SK-N-SH treated with all-trans-retinoic acid at 6 μM for 48 hours (cell line): ENCODE measurements at regions not wholly inside any gene's neighbourhood (a gene's known extent, or its start where the extent isn't known, plus 50 kb on each side); places are given as distances from the start of the nearest gene placed in this dataset.

Experiments
- ARNTL ChIP-seq: fragments of 450-650 bp; formaldehyde crosslinking; IDR thresholded peaks from 2 replicates; pipeline ENCODE4 v1.5.0; 2020; ENCODE audit warnings: low read depth, mild to moderate bottlenecking, moderate library complexity, borderline replicate concordance
- CSDC2 ChIP-seq: fragments of 250-450 bp; sonication (Bioruptor Pico); IDR thresholded peaks from 2 replicates; pipeline ENCODE4 v1.5.0; 2020; ENCODE audit warnings: mild to moderate bottlenecking, moderate library complexity
- CSRNP3 ChIP-seq: fragments of 250-450 bp; sonication (Bioruptor Pico); IDR thresholded peaks from 2 replicates; pipeline ENCODE4 v1.5.1; 2021; ENCODE audit warnings: mild to moderate bottlenecking, moderate library complexity
- ESRRG ChIP-seq: fragments of 250-450 bp; sonication (Bioruptor Pico); IDR thresholded peaks from 2 replicates; pipeline ENCODE4 v1.6.1; 2021; ENCODE audit warnings: mild to moderate bottlenecking
- PATZ1 ChIP-seq: fragments of 250-450 bp; sonication (Bioruptor Pico); IDR thresholded peaks from 2 replicates; pipeline ENCODE4 v1.8.0; 2020; ENCODE audit warnings: mild to moderate bottlenecking, moderate library complexity, borderline replicate concordance
- POU6F1 ChIP-seq: fragments of 250-450 bp; sonication (Bioruptor Pico); IDR thresholded peaks from 2 replicates; pipeline ENCODE4 v1.8.0; 2021; ENCODE audit warnings: low read depth, mild to moderate bottlenecking, moderate library complexity, borderline replicate concordance
- PPARA ChIP-seq: fragments of 250-450 bp; sonication (Bioruptor Pico); IDR thresholded peaks from 2 replicates; pipeline ENCODE4 v1.5.0; 2020; ENCODE audit warnings: mild to moderate bottlenecking, borderline replicate concordance
- RARB ChIP-seq: fragments of 250-450 bp; sonication (Bioruptor Pico); IDR thresholded peaks from 2 replicates; pipeline ENCODE4 v1.8.0; 2021; ENCODE audit warnings: mild to moderate bottlenecking, moderate library complexity
- TCF4 ChIP-seq: fragments of 250-450 bp; sonication (Bioruptor Pico); IDR thresholded peaks from 2 replicates; pipeline ENCODE4 v1.8.0; 2021; ENCODE audit warnings: mild to moderate bottlenecking, moderate library complexity, borderline replicate concordance
- ZC3H10 ChIP-seq: fragments of 250-450 bp; sonication (Bioruptor Pico); IDR thresholded peaks from 2 replicates; pipeline ENCODE4 v1.5.1; 2021; ENCODE audit warnings: mild to moderate bottlenecking, moderate library complexity
- ZNF565 ChIP-seq: fragments of 450-650 bp; formaldehyde crosslinking; conservative IDR thresholded peaks from 2 replicates; pipeline ENCODE4 v1.5.0; 2020; ENCODE audit warnings: low read depth, mild to moderate bottlenecking, moderate library complexity
- ZNF8 ChIP-seq: fragments of 450-650 bp; formaldehyde crosslinking; IDR thresholded peaks from 2 replicates; pipeline ENCODE4 v1.5.0; 2020; ENCODE audit warnings: mild to moderate bottlenecking, moderate library complexity

GRCh38 chr6:106788761-106789160, 159.4 kb downstream of the QRSL1 start:
- TF ChIP-seq ZNF8 (no peak), ZC3H10 (no peak), TCF4 (CRISPR knock-in tag) (no peak), PPARA (CRISPR knock-in tag) (no peak), POU6F1 (CRISPR knock-in tag) (no peak), CSDC2 (no peak), ARNTL (CRISPR knock-in tag) (no peak), PATZ1 (CRISPR knock-in tag) (no peak), CSRNP3 (no peak), RARB (CRISPR knock-in tag) (no peak), ZNF565 (CRISPR knock-in tag) (no peak), ESRRG (CRISPR knock-in tag) (no peak)
